Spinal cord (tissue), 9 donors: ENCODE measurements at regions not wholly inside any gene's neighbourhood (a gene's known extent, or its start where the extent isn't known, plus 50 kb on each side); places are given as distances from the start of the nearest gene placed in this dataset.
"Not testable (repeated sequence)": the region's sequence is repeated elsewhere in the genome, so short reads cannot be mapped to it uniquely, and the experiment has no call there.

ENCODE experiments used
- DNase-seq, 6 donors: peaks; one replicate each; pipeline versions ENCODE4 v3.0.0 to v3.0.0-alpha.2; 2013 to 2015; ENCODE audit warnings: low spot score in 6 of 6, low read depth in 4 of 6
- H3K27ac ChIP-seq: one replicate; pipeline ENCODE4 v1.5.1; 2013; ENCODE audit warnings: low read depth, low read length, control low read depth
- H3K27me3 ChIP-seq: one replicate; pipeline ENCODE4 v1.6.1; 2013; ENCODE audit warnings: low read length; ENCODE audit not compliant: control insufficient read depth, insufficient read depth
- H3K36me3 ChIP-seq: one replicate; pipeline ENCODE4 v1.6.1; 2013; ENCODE audit warnings: low read length; ENCODE audit not compliant: control insufficient read depth, insufficient read depth
- H3K4me1 ChIP-seq: one replicate; pipeline ENCODE4 v1.6.1; 2013; ENCODE audit warnings: low read length; ENCODE audit not compliant: control insufficient read depth, insufficient read depth
- H3K4me3 ChIP-seq: one replicate; pipeline ENCODE4 v1.5.1; 2013; ENCODE audit warnings: low read depth, low read length, control low read depth
- H3K9me3 ChIP-seq: one replicate; pipeline ENCODE4 v1.6.1; 2013; ENCODE audit warnings: low read length; ENCODE audit not compliant: control insufficient read depth, insufficient read depth
- WGBS: methylation state at CpG from one replicate; pipeline ENCODE4 v1.1.5; 2013; ENCODE audit warnings: missing lambda C conversion rate; ENCODE audit not compliant: insufficient coverage; 5-methylcytosine and 5-hydroxymethylcytosine counted together
- donor health status: healthy.

DNA sequence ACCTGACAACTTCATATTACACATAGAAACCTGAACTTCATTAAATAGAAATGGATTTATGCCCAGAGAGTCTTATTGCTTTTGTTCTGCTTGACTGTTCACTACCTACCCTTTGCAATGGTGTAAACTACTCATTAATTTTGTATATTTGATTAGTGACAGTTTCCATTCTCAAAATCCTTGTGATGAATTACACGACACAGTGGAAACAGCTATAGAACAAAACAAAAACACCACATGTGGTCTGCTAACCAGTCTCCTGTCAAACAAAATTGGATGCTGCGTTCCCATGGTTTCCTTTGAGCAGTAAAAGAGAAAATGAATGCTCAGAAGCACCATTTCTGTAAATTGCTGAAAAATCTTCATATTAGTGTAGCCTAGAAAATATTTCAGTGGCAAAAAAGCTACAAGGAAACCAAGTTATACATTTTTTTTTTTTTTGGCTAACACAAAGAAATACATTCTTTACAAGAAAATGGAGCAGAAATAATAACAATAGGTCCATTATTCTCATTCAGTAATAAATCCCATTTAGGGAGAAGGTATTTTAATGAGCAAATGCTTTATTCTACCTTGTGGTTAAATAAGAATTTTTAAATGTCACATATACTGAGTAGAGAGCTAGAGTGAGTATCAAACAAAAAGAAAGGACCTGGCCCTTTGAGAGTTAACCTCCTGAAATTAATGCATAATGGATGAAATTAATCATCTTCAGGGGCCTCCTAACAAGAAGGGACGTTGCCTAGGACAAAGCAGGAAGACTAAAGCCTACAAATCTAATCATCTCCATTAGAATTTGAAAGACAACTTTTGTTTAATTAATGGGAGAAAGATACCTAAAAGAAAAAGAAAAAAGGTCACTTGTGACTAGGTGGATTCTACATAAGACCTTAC is 355.1 kb upstream of the ZC3H15 start:
- H3K27ac ChIP-seq: no peak overlapping the region
- H3K4me3 ChIP-seq: no peak overlapping the region

DNA sequence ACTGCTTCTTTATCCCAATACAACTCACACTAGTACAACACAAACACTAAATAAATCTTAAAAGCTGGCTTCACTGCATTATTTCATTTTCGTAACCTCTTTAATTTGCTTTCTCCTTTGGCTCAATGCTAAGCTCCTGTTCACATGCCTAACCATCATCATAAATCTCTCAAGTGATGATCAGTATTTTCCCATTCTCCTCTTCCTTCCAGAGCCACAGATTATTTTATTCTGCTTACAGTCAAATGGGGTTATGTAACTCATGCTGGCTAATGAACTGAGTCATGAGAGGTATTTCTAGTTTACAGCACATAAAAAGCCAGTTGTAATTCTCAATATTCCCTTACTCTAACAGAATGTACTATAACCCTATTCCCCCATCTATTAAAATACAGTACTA is 350.4 kb upstream of the ZC3H15 start:
- Histone ChIP-seq H3K4me1 (no peaks in the 10 kb centered on the region), H3K36me3 (no peaks in the 10 kb centered on the region), H3K27ac (no peak overlapping the region), H3K9me3 (no peaks in the 10 kb centered on the region), H3K27me3 (no peaks in the 10 kb centered on the region), H3K4me3 (no peak overlapping the region)
- peak in 1 of 6 donors; percentile 6 for DNase-seq
- 92% methylated on average over 1 of the region's 1 CpG for WGBS

More for the DNA sequence above, 355.1 kb upstream of the ZC3H15 start:
- H3K36me3 ChIP-seq: no peaks in the 10 kb centered on the region
- no peaks in the 10 kb centered on the region for H3K4me1 ChIP-seq
- H3K9me3 ChIP-seq: no peaks in the 10 kb centered on the region
- H3K27me3 ChIP-seq: no peaks in the 10 kb centered on the region
- DNase-seq: peak in 5 of 6 donors; percentile 12 to 86 (median 19)
- WGBS: no CpG with 5 or more reads among the region's 3 CpGs

DNA sequence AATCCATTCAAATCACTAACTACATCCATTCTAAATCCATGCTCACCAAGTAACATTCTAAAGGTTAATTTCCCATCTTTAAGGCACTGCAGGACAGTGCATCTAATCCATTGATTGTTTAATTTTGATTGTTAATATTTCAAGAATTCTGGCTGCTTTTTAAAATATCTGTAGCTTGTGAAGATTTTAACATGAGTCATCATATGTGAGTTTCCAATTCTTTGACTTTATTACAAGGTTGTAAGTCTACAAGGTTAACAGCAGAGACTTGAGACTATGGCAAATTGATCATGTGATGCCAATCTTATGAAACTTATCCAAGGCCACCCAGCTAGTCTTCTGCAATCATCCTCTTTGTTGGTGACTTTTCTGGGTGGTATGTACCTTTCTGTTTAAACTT is 349.2 kb upstream of the ZC3H15 start:
- H3K4me1 ChIP-seq: no peaks in the 10 kb centered on the region
- no peaks in the 10 kb centered on the region for H3K36me3 ChIP-seq
- H3K27ac ChIP-seq: no peak overlapping the region
- no peak for DNase-seq
- no peaks in the 10 kb centered on the region for H3K9me3 ChIP-seq
- H3K27me3 ChIP-seq: no peaks in the 10 kb centered on the region
- H3K4me3 ChIP-seq: no peak overlapping the region

DNA sequence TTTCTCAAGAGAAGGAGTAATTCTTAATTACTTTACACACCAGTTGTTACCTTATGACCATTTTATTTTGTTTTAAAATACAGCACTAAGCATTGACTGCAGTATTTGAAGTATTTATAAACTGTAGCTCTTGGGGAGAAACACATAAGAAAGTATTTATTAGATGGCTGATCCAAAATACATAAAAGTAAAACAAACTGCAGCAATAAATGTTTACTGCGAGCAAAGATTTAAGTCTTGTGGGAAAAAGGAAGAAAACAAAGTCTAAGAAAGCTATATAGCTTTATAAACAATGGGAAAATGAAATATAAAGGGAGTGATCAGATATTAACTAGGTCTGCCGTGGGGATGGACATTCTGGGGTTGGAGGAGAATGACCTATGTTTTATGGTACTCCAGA is 347.2 kb upstream of the ZC3H15 start:
- H3K4me1 ChIP-seq: no peaks in the 10 kb centered on the region
- H3K36me3 ChIP-seq: no peaks in the 10 kb centered on the region
- H3K27ac ChIP-seq: no peak overlapping the region
- no peak overlapping the region for H3K4me3 ChIP-seq
- peak in 1 of 6 donors; percentile 13 for DNase-seq
- no peaks in the 10 kb centered on the region for H3K27me3 ChIP-seq
- no peaks in the 10 kb centered on the region for H3K9me3 ChIP-seq
- no CpG with 5 or more reads among the region's 2 CpGs for WGBS

DNA sequence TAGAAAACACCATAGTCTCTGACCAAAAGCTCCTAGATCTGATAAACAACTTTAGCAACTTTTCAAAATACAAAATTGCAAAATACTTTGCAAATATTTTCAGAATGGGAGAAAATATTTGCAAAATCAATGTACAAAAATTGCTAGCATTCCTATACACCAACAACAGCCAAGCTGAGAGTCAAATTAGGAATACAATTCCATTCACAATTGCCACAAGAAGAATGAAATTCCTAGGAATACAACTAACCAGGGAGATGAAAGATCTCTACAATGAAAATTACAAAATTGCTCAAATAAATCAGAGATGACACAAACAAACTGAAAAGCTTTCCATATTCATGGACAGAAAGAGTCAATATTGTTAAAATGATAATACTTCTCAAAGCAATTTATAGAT is 327.0 kb upstream of the ZC3H15 start:
- H3K27me3 ChIP-seq: no peaks in the 10 kb centered on the region

DNA sequence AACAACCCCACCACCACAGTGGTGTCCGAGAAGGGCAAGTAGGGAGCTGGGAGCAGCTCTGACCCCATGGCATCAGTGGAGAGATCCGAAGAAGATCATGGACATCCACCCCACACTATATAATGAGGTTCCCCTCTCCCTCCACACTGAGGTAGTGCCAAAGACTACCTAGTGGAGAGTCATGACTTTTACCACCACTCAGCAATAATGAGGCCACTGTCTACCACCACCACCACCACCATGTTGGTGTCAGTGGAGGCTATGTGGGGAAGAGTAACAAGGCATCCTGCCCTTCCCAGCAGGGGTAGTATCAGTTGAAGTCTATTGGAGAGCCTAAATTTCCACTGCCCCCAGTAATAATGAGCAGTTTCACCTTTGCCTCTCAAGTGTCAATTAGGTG is 321.7 kb upstream of the ZC3H15 start:
- WGBS: 83% methylated on average over 1 of the region's 2 CpGs
- Histone ChIP-seq H3K4me1 (no peaks in the 10 kb centered on the region), H3K4me3 (no peak overlapping the region), H3K27me3 (no peaks in the 10 kb centered on the region), H3K27ac (no peak overlapping the region), H3K9me3 (peaks cover 3% of the 10 kb centered on the region), H3K36me3 (no peaks in the 10 kb centered on the region)
- DNase-seq: no peak

More for the DNA sequence above, 327.0 kb upstream of the ZC3H15 start:
- no peaks in the 10 kb centered on the region for H3K36me3 ChIP-seq
- H3K27ac ChIP-seq: no peak overlapping the region
- no peak overlapping the region for H3K4me3 ChIP-seq
- DNase-seq: no peak
- no peaks in the 10 kb centered on the region for H3K4me1 ChIP-seq
- peaks cover 21% of the 10 kb centered on the region for H3K9me3 ChIP-seq

DNA sequence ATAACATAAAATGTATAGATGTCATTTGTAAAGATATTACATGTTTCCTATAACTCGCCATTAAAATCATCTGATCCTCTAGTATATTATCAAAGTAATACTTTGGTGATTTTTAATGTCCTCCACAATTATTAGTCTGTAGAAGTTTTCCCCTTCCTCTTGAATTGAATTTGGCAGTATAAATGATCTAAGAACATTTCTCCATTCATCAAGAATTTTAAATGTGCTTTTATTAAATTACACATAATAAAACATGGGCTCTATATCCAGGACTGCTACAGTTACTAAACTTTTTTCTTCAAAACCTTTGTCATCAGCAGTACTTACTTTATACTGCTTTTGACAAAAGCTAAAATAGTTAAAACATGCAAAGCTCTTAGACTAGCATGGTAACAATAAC is 315.4 kb upstream of the ZC3H15 start:
- Histone ChIP-seq H3K4me1 (no peaks in the 10 kb centered on the region), H3K27me3 (no peaks in the 10 kb centered on the region), H3K36me3 (no peaks in the 10 kb centered on the region), H3K27ac (no peak overlapping the region), H3K9me3 (no peaks in the 10 kb centered on the region), H3K4me3 (no peak overlapping the region)
- no CpG with 5 or more reads among the region's 1 CpG for WGBS
- DNase-seq: no peak

DNA sequence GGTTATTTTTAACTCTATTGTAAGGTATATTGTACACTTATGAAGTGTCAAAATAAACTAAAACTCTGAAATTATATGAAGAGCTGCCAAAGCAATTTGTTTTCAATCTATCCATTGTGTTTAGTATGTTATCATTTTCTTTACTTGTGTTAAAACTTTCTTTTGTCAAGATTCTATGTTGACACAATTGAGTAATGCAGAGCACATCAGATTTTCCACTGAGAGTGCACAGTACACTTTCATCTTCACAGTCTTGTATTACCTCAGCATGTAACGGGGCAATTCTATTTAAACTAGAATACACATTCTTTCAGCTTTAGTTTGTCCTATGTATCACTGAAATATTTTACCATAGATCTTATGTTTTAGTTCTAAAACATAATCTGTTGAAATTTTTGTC is 304.4 kb upstream of the ZC3H15 start:
- WGBS: no CpG with 5 or more reads among the region's 1 CpG
- Histone ChIP-seq H3K9me3 (no peaks in the 10 kb centered on the region), H3K36me3 (no peaks in the 10 kb centered on the region), H3K27me3 (no peaks in the 10 kb centered on the region), H3K4me3 (no peak overlapping the region), H3K4me1 (no peaks in the 10 kb centered on the region), H3K27ac (no peak overlapping the region)
- DNase-seq: no peak

DNA sequence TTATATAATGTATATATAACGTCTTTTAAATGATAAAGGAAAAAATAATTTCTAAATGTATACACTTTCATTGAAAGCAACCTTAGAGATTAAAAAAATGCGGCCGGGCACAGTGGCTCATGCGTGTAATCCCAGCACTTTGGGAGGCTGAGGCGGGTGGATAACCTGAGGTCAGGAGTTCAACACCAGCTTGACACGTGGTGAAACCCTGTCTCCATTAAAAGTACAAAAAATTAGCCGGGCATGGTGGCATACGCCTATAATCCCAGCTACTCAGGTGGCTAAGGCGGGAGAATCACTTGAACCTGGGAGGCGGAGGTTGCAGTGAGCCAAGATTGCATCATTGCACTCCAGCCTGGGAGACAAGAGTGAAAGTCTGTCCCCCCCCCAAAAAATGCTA is 303.7 kb upstream of the ZC3H15 start:
- not testable (repeated sequence) for H3K9me3 ChIP-seq, H3K36me3 ChIP-seq, H3K27me3 ChIP-seq, H3K4me3 ChIP-seq, H3K4me1 ChIP-seq, H3K27ac ChIP-seq, DNase-seq
- 94% methylated on average over 9 of the region's 10 CpGs for WGBS

DNA sequence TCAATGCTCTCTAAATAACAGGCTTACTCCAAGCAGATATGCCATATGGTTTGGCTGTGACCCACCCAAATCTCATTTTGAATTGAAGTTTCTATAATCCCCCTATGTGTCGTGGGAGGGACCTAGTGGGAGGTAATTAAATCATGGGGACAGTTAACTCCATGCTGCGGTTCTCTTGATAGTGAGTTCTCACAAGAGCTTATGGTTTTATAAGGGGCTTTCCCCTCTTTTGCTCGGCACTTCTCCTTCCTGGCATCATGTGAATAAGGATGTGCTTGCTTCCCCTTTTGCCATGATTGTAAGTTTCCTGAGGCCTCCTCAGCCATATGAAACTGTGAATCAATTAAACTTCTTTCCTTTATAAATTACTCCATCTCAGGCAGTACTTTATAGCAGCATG is 302.7 kb upstream of the ZC3H15 start:
- Histone ChIP-seq H3K4me3 (no peak overlapping the region), H3K4me1 (no peaks in the 10 kb centered on the region), H3K9me3 (no peaks in the 10 kb centered on the region), H3K27ac (no peak overlapping the region), H3K36me3 (no peaks in the 10 kb centered on the region), H3K27me3 (no peaks in the 10 kb centered on the region)
- DNase-seq: no peak
- WGBS: no CpG with 5 or more reads among the region's 3 CpGs
